ENCODE measurements at regions not wholly inside any gene's neighbourhood (a gene's known extent, or its start where the extent isn't known, plus 50 kb on each side); places are given as distances from the start of the nearest gene placed in this dataset.

DNA sequence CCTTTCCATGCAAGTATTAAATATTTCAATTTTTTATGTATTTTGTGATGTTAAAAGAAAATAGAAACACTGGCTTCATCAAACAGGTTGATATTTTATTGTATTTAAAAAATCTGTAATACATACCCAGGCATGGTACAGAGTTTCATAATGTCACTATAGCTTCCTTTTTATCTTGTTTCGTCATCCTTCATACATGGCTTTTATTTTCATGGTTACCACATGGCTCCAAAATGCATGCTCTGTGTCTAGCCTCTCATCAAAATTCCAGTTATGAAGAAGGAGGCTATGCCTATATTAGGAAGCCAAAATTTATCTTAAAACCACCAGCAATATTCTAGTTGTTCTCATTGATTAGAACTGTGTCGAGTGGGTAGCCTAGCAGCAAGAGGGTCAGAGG lies 464.8 kb downstream of the BTG1 start:
- Histone ChIP-seq H3K27me3 (ENCODE audit: low read depth, low read length) (no peaks in the 10 kb centered on the region), H3K4me2 (ENCODE audit: low read length) (no peak overlapping the region), H2AFZ (ENCODE audit: low read depth, low read length) (no peak overlapping the region), H3K4me3 (ENCODE audit: low read length) (no peak overlapping the region), H3K4me1 (ENCODE audit: low read length) (no peaks in the 10 kb centered on the region), H3K9ac (ENCODE audit: low read length) (no peak overlapping the region), H3K27ac (ENCODE audit: low read length) (no peak overlapping the region), H3K9me3 (ENCODE audit: insufficient read depth, low read length) (no peaks in the 10 kb centered on the region), H3K79me2 (ENCODE audit: low read length) (no peaks in the 10 kb centered on the region), H3K36me3 (replicated peaks; ENCODE audit: low read depth, low read length) (no peaks in the 10 kb centered on the region), H4K20me1 (ENCODE audit: insufficient read depth, low read length) (no peaks in the 10 kb centered on the region)
- TF ChIP-seq, protein P1, sequence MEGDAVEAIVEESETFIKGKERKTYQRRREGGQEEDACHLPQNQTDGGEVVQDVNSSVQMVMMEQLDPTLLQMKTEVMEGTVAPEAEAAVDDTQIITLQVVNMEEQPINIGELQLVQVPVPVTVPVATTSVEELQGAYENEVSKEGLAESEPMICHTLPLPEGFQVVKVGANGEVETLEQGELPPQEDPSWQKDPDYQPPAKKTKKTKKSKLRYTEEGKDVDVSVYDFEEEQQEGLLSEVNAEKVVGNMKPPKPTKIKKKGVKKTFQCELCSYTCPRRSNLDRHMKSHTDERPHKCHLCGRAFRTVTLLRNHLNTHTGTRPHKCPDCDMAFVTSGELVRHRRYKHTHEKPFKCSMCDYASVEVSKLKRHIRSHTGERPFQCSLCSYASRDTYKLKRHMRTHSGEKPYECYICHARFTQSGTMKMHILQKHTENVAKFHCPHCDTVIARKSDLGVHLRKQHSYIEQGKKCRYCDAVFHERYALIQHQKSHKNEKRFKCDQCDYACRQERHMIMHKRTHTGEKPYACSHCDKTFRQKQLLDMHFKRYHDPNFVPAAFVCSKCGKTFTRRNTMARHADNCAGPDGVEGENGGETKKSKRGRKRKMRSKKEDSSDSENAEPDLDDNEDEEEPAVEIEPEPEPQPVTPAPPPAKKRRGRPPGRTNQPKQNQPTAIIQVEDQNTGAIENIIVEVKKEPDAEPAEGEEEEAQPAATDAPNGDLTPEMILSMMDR (IDR thresholded peaks at IDR 0.05; ENCODE audit: low read depth, low read length), result no peak
- TF ChIP-seq EZH2phosphoT487 (IDR thresholded peaks at IDR 0.05; ENCODE audit: low read depth), result no peak

DNA sequence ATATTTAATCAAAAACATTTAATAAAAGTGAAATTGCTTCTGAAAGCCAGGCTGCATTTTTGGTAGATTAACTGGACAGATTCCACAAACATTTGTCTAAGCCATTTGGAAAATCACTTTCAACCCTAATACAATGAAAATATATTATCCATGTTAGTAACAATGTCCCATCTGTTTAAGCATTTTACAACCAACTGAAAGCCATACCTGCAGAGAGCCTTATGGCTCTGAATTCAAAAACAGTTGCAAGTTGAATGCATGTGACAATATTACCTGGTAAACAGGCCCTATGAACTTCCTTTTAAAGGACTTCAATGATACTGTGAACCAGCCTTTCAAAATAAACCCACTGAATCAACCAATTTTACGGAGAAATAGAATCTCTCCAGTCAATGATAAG lies 468.1 kb downstream of the BTG1 start:
- Histone ChIP-seq H3K9ac (ENCODE audit: low read length) (no peak overlapping the region), H3K36me3 (replicated peaks; ENCODE audit: low read depth, low read length) (no peaks in the 10 kb centered on the region), H4K20me1 (ENCODE audit: insufficient read depth, low read length) (no peaks in the 10 kb centered on the region), H2AFZ (ENCODE audit: low read depth, low read length) (no peak overlapping the region), H3K4me1 (ENCODE audit: low read length) (no peaks in the 10 kb centered on the region), H3K79me2 (ENCODE audit: low read length) (no peaks in the 10 kb centered on the region), H3K4me2 (ENCODE audit: low read length) (no peak overlapping the region), H3K27ac (ENCODE audit: low read length) (no peak overlapping the region), H3K27me3 (ENCODE audit: low read depth, low read length) (no peaks in the 10 kb centered on the region), H3K4me3 (ENCODE audit: low read length) (no peak overlapping the region), H3K9me3 (ENCODE audit: insufficient read depth, low read length) (no peaks in the 10 kb centered on the region)
- no peak for TF ChIP-seq EZH2phosphoT487 (IDR thresholded peaks at IDR 0.05; ENCODE audit: low read depth)
- TF ChIP-seq, protein P1 (IDR thresholded peaks at IDR 0.05; ENCODE audit: low read depth, low read length), result no peak

DNA sequence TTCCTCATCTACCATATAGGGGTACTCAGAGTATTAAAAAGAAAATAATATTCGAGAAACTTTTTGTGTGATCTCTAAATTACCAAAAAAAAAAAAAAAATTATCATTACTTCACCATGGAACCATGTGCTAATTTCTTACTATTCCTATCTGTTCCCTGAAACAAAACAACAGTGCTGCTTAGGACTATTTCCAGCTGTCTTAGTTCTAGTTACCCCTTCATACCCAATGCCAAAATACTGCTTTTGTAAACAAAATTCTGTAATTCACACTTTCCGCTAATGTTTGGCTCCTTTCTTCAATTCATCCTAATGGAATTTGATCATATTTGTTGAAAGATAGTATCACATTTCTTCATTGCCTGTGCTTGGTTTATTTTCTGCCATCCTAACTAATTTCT lies 470.2 kb downstream of the BTG1 start:
- Histone ChIP-seq H4K20me1 (ENCODE audit: insufficient read depth, low read length) (no peaks in the 10 kb centered on the region), H3K27ac (ENCODE audit: low read length) (no peak overlapping the region)

DNA sequence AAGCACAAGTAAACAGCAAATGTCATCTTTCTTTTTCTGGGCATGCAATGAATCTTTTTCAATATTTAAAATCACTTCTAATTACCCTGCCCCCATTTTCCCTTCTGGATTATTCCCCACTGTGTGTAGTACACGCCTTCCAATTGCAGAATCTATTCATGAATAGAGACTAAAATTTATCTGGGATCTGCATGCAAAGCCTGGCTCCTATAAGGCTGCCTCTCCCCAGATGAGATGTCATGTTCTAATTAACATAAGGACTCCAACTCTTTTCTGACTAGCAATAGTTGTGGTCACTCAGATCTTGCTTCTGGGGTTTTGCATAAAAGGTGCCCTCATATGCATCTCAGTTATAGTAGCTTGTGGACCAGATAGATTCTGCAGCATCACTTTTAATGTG lies 473.5 kb downstream of the BTG1 start:
- Histone ChIP-seq H3K9ac (ENCODE audit: low read length) (no peak overlapping the region), H3K4me2 (ENCODE audit: low read length) (no peak overlapping the region), H3K27ac (ENCODE audit: low read length) (no peak overlapping the region), H3K79me2 (ENCODE audit: low read length) (no peaks in the 10 kb centered on the region), H3K36me3 (replicated peaks; ENCODE audit: low read depth, low read length) (no peaks in the 10 kb centered on the region), H3K9me3 (ENCODE audit: insufficient read depth, low read length) (no peaks in the 10 kb centered on the region), H4K20me1 (ENCODE audit: insufficient read depth, low read length) (no peaks in the 10 kb centered on the region), H2AFZ (ENCODE audit: low read depth, low read length) (no peak overlapping the region), H3K27me3 (ENCODE audit: low read depth, low read length) (no peaks in the 10 kb centered on the region), H3K4me3 (ENCODE audit: low read length) (no peak overlapping the region), H3K4me1 (ENCODE audit: low read length) (no peaks in the 10 kb centered on the region)
- TF ChIP-seq, protein P1 (IDR thresholded peaks at IDR 0.05; ENCODE audit: low read depth, low read length), result no peak
- no peak for TF ChIP-seq EZH2phosphoT487 (IDR thresholded peaks at IDR 0.05; ENCODE audit: low read depth)

More for the DNA sequence above, 470.2 kb downstream of the BTG1 start:
- H2AFZ ChIP-seq (ENCODE audit: low read depth, low read length), result no peak overlapping the region
- H3K4me3 ChIP-seq (ENCODE audit: low read length), result no peak overlapping the region
- H3K36me3 ChIP-seq (replicated peaks; ENCODE audit: low read depth, low read length), result no peaks in the 10 kb centered on the region
- no peaks in the 10 kb centered on the region for H3K79me2 ChIP-seq (ENCODE audit: low read length)
- H3K4me2 ChIP-seq (ENCODE audit: low read length), result no peak overlapping the region
- H3K27me3 ChIP-seq (ENCODE audit: low read depth, low read length), result no peaks in the 10 kb centered on the region
- H3K9me3 ChIP-seq (ENCODE audit: insufficient read depth, low read length), result no peaks in the 10 kb centered on the region
- no peaks in the 10 kb centered on the region for H3K4me1 ChIP-seq (ENCODE audit: low read length)
- H3K9ac ChIP-seq (ENCODE audit: low read length), result no peak overlapping the region
- TF ChIP-seq, protein P1 (IDR thresholded peaks at IDR 0.05; ENCODE audit: low read depth, low read length), result no peak
- no peak for TF ChIP-seq EZH2phosphoT487 (IDR thresholded peaks at IDR 0.05; ENCODE audit: low read depth)

Data from OCI-LY3 (cell line).